Left forelimb (tissue), 1 donor: ENCODE measurements at regions not wholly inside any gene's neighbourhood (a gene's known extent, or its start where the extent isn't known, plus 50 kb on each side); places are given as distances from the start of the nearest gene placed in this dataset.
"Not testable (repeated sequence)": the region's sequence is repeated elsewhere in the genome, so short reads cannot be mapped to it uniquely, and the experiment has no call there.

Experiments used
- DNase-seq: peaks from one replicate; pipeline ENCODE4 v3.0.0-alpha.2; 2018; ENCODE audit warnings: low spot score

DNA sequence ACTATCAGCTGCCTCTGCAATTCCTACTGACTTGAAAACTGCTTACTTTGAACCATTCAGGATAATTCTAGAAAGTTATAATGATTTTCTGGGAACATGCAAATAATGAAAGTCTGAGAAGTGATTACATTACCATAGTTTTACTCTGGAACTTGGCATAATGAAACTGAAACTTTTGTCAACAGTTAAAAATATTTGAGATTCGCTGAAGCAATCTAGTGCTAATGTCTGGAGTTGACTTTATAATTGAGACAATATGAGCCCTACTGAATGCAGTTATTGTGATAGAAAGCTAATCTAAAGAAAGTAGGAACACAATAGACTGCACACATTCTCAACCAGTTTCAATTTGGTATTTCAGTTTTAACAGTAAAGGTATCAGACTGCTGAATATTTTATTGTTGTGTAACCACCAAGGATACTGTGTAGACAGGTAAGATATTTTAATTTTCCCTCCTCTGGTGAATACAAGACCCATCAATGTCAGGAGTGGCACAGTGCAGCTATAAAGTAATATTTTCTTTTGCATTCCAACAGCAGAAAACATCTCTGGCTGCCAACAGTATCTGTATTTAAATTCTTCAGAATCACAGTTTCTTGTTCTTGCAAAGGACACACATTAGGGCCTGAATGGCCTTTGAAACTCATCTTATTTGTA lies 483.5 kb downstream of the ATP23 start:
- DNase-seq: no peak

DNA sequence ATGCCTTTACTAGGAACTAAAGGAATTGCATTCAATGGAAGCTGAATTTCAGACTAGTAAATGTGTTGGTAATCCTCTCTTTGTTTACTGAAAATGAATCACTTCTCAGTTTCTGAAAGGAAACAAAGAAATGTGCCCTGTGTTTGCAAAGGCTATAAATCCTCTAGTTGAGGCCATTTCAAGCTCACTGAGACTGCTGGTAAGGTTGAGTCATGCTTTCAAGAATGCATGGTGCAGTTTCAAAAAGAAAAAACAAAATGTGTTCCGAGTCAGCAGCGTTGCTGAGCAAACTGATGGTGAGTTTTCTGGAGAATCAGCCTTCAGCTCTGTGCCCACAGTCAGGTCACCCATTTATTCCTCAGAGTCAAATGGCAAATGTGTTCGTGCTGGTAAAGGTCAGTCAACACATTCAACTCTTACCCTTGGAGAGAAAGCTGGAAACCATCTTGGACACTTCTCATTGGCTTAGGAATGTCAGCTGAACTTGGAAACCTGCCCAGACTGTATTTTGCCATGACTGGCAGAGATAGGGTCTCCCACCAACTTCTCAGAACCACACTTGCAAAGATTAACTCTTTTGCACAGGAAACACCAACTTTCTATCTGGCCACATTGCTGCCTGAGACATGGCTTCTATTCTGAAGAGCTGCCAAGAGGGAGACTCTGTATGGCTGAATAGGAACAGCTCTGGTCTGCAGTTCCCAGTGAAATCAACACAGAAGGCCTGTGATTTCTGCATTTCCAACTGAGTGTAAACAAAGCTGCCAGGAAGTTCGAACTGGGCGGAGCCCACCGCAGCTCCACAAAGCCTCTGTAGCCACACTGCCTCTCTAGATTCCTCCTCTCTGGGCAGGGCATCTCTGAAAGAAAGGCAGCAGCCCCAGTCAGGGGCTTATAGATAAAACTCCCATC lies 484.4 kb downstream of the ATP23 start:
- DNase-seq: no peak

DNA sequence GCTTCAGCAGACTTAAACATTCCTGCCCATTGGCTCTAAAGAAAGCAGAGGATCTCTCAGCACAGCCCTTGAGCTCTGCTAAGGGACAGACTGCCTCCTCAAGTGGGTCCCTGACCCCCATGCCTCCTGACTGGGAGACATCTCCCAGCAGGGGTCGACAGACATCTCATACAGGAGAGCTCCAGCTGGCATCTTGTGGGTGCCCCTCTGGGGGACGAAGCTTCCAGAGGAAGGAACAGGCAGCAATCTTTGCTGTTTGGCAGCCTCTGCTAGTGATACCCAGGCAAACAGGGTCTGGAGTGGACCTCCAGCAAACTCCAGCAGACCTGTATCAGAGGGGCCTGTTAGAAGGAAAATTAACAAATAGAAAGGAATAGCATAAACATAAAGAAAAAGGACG lies 485.1 kb downstream of the ATP23 start:
- DNase-seq: not testable (repeated sequence)

DNA sequence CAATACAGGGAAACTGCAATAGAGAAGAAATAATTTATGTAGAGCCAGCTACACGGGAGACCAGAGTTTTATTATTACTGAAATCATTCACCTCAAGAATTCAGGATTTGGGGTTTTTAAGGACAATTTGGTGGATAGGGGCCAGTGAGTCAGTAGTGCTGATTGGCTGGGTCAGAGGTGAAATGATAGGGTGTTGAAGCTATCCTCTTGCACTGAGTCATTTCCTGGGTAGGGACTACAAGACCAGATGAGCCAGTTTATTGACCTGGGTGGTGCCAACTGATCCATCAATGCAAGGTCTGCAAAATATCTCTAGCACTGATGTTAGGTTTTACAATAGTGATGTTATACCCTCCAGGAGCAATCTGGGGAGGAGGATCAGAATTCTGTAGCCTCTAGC lies 486.3 kb downstream of the LRIG3 start:
- no peak for DNase-seq

DNA sequence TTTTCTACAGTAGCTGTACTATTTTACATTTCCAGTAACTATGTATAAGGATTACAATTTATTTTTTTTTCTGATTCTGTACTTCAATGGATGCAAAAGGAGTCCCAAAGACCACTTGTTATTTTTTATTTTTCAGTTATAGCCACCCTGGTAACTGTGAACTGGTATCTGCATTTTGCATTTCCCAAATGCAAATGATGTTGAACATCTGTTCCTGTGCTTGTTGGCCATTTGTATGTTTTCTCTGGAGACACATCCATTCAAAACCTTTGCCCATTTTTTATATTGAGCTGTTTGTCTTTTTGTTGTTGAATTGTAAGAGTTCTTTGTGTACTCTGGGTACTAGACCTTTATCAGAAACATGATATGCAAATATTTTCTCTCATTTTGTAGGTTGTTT lies 485.6 kb downstream of the LRIG3 start:
- no peak for DNase-seq

DNA sequence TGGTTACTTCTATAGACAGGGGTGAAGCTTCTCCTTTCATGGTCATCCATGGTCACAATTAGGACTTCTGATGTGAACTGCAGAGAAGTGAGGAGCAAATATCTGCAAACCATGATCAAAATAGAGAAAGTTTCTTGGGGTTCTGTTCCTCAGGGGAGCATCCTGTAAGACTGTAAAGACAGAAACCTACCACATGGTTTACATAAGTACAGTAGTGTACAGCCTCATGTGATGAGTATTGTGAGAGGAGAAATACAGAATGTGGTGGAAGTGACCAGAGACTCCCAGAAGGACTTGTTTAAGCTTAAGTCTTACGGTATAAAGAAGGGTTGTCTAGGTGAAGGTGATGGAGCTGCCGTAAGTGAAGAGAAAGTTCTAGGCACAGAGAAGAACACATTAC lies 484.7 kb downstream of the LRIG3 start:
- DNase-seq: no peak

DNA sequence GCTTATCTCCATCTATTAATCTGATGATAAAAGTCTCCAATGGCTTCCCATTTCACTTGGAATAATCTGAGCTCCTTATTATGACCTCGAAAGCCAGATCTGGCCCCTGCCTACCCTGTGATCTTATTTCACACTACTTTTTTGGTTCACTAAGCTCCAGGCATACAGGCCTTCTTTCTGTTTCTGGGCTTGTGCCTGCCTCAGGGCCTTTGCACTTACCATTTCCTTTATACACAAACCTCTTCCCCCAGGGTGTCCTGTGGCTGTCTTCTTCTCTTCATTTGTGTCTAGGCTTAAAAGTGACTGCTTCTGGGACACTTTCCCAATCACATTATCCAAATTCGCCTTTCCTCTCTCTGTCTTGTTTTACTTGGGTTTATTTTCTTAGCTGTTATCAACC lies 478.8 kb downstream of the LRIG3 start:
- no peak for DNase-seq

DNA sequence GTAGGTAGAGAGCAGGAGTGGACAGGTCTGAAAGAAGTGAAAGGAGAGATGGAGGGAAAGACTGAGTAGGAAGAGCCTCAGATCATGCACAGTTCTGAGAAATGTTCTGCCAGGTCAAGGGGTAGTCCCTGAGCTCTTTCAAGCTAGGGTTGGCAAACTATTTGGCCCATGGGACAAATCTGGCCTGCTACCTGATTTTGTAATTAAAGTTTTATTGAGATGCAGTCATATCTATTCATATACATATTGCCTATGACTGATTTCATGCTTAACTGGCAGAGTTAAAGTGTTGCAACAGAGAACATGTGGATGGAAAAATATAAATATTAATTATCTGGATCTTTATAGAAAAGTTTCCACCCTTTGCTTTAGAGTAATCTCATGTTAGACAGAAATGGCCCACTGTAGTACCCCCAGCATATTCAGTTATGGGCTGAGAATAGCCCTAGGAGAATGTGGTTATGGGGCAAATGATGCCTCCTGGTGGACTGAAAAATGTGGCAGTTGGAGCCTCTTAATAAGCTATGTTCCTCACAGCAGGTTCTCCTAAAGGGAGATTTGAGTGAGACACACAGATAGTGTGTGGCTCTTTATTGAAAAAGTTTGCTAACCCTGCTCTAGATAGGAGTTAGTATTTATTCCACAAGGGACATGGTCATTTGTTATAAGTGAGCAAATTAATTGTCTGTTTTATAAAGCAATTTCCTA lies 476.9 kb downstream of the LRIG3 start:
- DNase-seq: no peak

DNA sequence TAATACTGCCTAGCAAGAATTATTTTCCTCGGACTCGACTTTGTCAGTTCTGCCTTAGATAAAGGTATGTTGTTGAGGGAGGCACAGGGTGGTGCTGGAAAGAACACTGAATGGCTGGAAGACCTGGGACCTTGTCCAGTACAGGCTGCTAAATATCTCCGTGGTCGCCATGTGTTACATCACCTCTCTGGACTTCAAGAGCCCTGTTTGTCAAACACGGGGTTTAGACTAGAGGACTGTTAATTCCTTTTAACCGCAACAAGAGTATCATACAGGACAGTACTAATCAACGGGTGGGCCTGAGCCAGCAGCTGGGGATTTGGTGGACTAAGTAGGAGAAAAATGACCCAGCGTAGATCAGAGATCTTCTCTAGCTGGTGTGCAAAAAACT lies 476.3 kb downstream of the LRIG3 start:
- no peak for DNase-seq

DNA sequence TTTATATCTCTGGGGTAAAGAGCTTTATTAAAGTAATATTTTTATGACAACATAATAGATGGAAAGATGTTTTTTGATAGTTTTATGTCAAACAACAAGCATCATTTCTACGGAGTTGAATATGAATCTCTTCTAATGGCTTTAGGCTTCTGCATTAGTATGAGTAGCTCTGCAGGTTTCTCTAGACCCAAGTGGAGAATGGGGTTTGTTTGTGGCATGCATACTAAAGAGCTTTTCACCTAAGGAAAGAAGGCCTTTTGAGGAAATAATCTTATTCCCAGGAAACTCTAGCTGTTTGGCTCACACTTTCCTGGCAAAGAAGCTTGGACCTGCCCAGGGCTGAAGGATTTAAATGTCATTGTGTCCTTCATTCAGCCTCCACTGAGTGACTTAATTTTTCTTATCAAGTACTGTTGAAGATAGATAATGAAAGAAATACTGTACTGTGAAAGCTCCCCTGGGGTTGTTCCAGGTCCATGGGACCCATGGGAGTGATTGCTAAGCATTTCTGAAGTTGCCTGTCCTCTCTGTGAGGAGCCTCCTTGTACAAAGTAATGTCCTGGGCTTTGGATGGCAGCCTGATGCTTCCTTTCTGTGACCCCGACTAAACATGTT lies 469.3 kb downstream of the LRIG3 start:
- DNase-seq: no peak

DNA sequence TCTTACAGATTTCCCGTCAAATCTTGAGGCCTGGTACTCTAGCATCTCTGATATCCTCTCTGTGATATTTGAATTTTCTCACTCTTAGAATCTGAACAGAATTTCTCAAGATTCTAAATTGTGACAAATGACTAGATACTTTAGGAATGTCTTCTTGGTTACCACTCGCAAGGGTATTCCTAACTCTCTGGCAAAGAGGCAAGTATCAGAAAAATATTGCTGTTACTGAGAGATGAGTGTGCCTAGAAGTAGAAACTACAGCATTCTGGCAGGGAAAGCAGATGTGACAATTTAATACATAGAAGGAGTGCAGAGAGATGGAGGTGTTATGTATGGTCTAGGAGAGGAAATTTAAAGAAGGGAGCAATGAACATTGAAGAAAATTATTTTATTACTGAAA lies 467.8 kb downstream of the LRIG3 start:
- no peak for DNase-seq

DNA sequence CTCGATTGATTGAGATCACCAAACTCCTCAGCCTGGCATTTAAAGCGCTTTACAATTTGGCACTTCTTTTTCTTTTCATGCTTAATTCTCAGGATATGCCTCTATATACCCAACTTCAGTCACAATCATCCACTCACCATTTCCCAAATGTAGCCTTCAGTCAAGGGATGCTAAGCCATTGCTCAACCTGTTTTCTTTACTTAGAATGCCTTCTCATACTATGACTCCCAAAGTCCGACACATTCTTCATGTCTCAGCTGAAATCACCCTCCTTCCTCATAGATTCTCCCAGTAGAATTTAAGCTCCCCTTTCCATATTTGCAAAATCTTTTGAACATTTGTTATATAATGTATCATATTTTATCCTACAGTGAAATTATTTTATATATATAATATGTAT lies 467.0 kb downstream of the LRIG3 start:
- DNase-seq: no peak

DNA sequence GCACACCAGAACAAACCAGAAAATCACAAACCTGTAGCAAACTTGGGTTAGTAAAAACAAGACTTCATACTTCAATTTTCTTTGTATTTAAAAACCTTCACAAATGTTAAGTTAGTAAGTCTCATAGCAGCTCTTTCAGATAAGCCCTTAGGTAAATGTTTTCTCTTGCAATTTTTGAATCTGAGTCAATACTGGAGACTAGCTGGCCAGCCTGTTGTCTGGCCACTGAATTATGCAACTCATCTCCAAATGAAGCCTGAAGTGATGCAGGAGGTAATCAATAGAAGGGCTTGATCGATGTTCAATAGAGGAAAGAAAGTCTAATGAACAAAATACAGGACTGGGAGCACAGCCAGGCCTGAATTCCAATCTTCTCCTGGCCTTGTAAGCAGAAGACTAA lies 465.2 kb downstream of the LRIG3 start:
- DNase-seq: no peak

DNA sequence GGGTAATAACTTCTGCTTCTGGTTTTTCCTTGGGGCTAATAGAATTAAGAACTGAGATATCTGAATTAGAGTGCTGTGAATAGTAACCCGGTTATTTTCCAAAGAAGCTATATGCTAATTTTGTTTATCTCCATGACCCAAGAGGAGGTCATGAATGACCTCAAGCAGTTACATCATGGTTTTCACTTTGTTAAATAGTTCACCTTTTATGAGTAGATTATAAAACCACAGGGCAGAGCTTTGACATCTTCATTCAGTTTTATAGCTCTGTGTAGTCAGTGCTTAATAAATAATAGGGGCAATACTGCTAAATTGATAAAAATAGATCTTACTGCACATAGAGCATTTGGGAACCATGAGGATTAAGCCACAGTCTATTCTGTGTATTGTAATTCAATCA lies 462.2 kb downstream of the LRIG3 start:
- DNase-seq: no peak

DNA sequence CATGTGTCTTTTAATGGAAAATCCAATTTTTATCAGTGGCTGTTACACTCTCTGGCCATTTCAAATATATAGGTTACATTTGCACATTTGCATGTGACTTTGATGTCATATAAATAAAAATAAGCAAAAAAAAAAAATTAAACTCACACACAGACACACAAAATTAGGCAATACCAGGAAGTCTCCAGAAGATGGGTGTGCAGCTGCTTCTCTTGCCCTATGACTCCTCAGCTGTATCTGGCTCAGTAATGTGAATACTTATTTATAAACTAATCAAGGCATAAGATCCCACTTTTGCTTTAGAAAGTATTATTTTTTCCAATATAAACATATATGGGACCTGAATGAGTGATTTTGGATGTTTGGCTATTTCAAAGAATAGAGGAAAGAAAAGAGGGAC lies 461.1 kb downstream of the LRIG3 start:
- no peak for DNase-seq

DNA sequence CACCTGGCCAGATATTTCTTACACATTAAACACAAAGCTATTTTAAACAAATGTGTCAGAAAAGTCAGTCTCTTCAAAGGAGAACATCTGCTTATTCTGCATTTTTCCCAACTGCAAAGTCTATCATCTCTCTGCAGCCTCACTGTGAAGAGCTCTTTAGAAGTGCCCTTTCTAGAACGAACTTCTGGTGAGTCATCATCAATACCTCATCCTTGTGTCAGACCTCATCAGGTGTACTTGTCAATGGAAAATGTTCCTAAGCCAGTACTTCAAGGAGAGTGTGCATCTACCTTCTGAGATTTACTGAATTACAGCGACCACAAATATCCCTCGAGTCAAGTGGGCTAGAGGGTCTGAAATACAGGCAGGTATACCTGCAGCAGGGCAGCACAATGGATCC lies 457.3 kb downstream of the LRIG3 start:
- no peak for DNase-seq

DNA sequence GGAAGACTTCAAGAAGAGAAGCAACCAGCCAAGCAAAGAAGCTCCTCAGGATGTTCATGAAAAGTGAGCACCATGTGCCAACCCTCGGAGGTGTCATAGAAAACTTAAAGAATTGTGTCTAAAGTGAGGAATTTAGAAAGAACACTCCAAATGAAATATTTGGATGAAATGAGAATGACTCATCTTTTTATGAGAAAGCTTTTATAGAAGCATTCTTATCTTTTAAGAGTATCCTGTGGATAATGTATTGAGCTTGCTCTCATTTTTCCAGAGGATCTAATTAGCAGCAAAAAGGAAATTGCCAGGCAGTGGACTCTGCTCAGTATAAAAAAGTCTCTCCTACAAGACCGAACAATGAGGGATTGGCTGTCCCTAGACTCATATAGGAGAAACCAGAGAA lies 454.9 kb downstream of the LRIG3 start:
- DNase-seq: no peak

DNA sequence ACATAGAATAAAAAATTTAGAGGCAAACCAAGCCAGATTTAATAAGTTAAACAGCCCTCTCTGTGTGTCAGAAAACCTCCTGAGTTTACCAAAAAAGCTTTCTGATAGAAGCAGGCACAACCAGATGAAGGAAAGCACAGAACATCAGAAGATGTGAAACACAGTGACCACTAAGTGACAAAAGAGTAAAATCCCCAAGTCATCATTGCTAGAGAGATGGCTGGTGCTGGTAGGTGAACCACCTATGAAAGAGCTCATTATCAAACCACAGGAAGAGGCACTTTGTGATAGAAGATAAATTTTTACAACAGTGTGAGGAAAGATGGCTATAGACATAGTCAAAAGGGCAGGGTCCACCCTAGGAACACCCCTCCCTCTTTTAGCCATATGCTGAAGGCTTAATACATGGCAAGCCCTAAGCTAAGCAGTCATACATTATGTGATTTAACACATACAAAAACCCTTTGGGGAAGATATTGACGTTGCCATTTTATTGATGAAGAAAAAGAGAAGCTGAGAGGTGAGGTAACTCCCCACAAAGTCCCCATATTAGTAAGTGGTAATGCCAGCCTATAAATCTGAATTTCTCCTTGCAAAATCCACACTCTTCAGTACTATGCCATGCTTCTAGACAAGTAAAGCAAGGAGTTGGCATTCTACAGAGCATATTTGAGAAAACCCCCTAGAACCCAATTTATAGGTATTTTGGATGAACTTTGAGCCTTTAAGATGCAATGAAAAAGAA lies 449.9 kb downstream of the LRIG3 start:
- DNase-seq: no peak

DNA sequence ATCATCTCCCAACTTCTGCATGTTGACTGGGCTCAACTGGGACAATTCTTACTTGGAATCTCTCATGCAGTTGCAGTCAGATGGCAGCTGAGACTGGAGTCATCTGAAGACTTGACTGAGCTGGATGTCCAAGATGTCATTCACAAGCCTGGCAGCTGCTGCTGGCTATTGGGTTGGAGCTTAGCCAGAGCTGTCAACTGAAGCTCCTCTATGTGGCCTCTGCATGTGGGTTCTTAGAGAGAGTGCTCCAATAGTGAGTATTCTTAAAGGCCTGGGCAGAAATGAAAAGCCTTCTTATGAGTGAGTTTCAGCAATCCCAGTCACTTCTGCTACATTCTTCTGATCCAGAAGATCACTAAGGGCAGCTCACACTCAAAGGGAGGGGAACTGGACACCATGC lies 440.9 kb downstream of the LRIG3 start:
- no peak for DNase-seq

DNA sequence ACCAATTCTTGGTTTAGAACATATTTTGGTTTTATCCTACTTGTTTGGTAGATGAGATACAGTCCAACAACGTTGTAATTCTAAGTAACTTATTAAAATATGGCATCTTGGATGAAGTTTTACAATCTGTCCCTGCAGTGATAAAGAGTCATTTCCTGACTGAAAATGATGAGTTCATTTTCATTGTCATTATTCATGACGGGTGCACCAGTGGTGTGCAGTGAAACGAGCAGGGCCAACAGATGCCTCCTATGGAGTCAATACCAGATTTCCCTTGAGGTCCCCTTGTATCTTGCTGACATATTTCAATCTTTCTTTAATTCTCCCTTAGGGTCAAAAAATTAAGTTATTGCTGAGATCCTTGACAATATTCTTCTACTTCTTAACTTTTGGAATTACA lies 438.5 kb downstream of the LRIG3 start:
- no peak for DNase-seq

DNA sequence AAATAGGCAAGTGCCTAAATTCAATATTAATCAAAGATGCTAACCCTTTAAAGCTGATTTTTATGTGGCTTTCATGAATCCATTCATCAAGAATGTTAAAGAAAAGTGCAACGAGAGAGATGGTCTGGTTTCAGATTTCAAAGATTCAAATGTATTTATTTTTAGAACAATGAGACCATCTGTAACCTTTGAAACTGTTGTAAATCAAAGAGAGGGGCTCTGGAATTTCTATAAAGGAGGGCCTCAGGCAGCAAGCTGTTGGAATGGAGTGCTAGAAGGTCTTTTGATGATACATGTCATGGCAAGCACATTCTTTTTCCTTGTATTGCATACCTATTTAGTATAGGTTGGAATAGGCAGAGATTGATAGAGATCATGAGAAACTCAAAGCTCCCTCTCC lies 433.0 kb downstream of the LRIG3 start:
- DNase-seq: no peak

DNA sequence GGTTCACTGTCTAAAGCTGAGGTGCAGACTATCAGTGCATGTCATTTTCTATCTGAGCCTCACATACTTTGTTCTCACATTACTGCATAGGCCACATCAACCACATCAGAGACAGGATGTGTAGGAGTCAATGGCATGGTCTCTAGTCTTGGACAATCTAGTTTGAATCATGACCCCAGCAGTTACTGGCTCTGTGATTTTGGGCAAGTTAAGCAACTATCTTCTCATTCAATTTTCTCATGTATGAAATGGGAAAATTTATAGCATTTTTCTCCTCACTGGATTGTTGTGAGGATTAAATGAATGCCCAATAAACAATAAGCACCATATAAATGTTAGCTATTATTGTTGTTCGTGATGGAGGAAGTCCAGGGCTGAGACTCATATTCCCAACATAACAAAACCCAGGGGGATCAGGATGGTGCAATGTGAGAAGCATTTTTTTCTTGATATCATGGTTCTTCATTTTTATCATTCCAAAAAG lies 432.6 kb downstream of the LRIG3 start:
- DNase-seq: no peak
